Activated T-cell treated with anti-CD3 and anti-CD28 coated beads, Interleukin-2, amount 50 U/mL, for 4 hours (primary cell): ENCODE measurements at regions not wholly inside any gene's neighbourhood (a gene's known extent, or its start where the extent isn't known, plus 50 kb on each side); places are given as distances from the start of the nearest gene placed in this dataset.
A peak's percentile ranks its signal among the peaks of the same experiment; 100 is the strongest.
"Not testable (repeated sequence)": the region's sequence is repeated elsewhere in the genome, so short reads cannot be mapped to it uniquely, and the experiment has no call there.

Experiments used
- ATAC-seq, 2 donors: fragments of 200-7000 bp; cut with Tn5 transposase; one replicate each; pipeline ENCODE4 v1.10.0; 2021
- DNase-seq: peaks from one replicate; pipeline ENCODE4 v3.0.0-alpha.2; 2020
- H3K27me3 Mint-ChIP-seq: one replicate; pipeline ENCODE4 v1.8.0; 2021; ENCODE audit warnings: low read depth, mixed read lengths
- H3K36me3 Mint-ChIP-seq: one replicate; pipeline ENCODE4 v1.8.0; 2022; ENCODE audit warnings: mixed read lengths; ENCODE audit not compliant: insufficient read depth
- H3K4me1 Mint-ChIP-seq: one replicate; pipeline ENCODE4 v1.8.0; 2021; ENCODE audit warnings: low read depth, mixed read lengths
- H3K4me3 Mint-ChIP-seq: one replicate; pipeline ENCODE4 v1.8.0; 2021; ENCODE audit warnings: mild to moderate bottlenecking, moderate library complexity, mixed read lengths
- H3K9me3 Mint-ChIP-seq: one replicate; pipeline ENCODE4 v1.8.0; 2021; ENCODE audit warnings: mixed read lengths

GRCh38 chr10:28771580-28772090 lies 94.3 kb downstream of the BAMBI start:
- not testable (repeated sequence) for H3K27me3 Mint-ChIP-seq, DNase-seq, H3K36me3 Mint-ChIP-seq, H3K9me3 Mint-ChIP-seq, ATAC-seq, H3K4me1 Mint-ChIP-seq, H3K4me3 Mint-ChIP-seq

GRCh38 chr10:28774051-28774995 lies 97.0 kb downstream of the BAMBI start:
- Mint-ChIP-seq H3K36me3 (no peaks in the 10 kb centered on the region), H3K4me1 (no peaks in the 10 kb centered on the region), H3K27me3 (peaks cover 2% of the 10 kb centered on the region), H3K4me3 (no peak overlapping the region), H3K9me3 (peaks cover 3% of the 10 kb centered on the region)
- DNase-seq (no peak), ATAC-seq (no peak)

GRCh38 chr10:28775773-28776172 lies 98.5 kb downstream of the BAMBI start:
- Mint-ChIP-seq H3K36me3 (no peaks in the 10 kb centered on the region), H3K4me3 (no peak overlapping the region), H3K27me3 (peaks cover 2% of the 10 kb centered on the region), H3K9me3 (peaks cover 3% of the 10 kb centered on the region), H3K4me1 (no peaks in the 10 kb centered on the region)
- DNase-seq = no peak
- no peak for ATAC-seq

GRCh38 chr10:28776519-28776918 lies 99.2 kb downstream of the BAMBI start:
- no peak for DNase-seq
- Mint-ChIP-seq H3K4me3 (no peak overlapping the region), H3K36me3 (no peaks in the 10 kb centered on the region), H3K4me1 (no peaks in the 10 kb centered on the region), H3K9me3 (peaks cover 3% of the 10 kb centered on the region), H3K27me3 (peaks cover 2% of the 10 kb centered on the region)
- ATAC-seq = no peak

- ATAC-seq (no peak), DNase-seq (no peak)
- H3K9me3 Mint-ChIP-seq = peaks cover 3% of the 10 kb centered on the region
- H3K4me1 Mint-ChIP-seq = no peaks in the 10 kb centered on the region
- H3K27me3 Mint-ChIP-seq = peaks cover 2% of the 10 kb centered on the region
- H3K36me3 Mint-ChIP-seq = no peaks in the 10 kb centered on the region
- H3K4me3 Mint-ChIP-seq = no peak overlapping the region
Observed at GRCh38 chr10:28777911-28778310, 100.6 kb downstream of the BAMBI start.

- Mint-ChIP-seq H3K27me3 (peaks cover 2% of the 10 kb centered on the region), H3K4me1 (no peaks in the 10 kb centered on the region), H3K9me3 (peaks cover 3% of the 10 kb centered on the region), H3K36me3 (no peaks in the 10 kb centered on the region), H3K4me3 (no peak overlapping the region)
- DNase-seq (no peak), ATAC-seq (no peak)
Observed at GRCh38 chr10:28778524-28778923, 101.2 kb downstream of the BAMBI start.

GRCh38 chr10:28781296-28781695 lies 104.0 kb downstream of the BAMBI start:
- no peaks in the 10 kb centered on the region for H3K36me3 Mint-ChIP-seq
- ATAC-seq (no peak), DNase-seq (no peak)
- no peak overlapping the region for H3K4me3 Mint-ChIP-seq
- no peaks in the 10 kb centered on the region for H3K27me3 Mint-ChIP-seq
- H3K9me3 Mint-ChIP-seq = no peaks in the 10 kb centered on the region
- H3K4me1 Mint-ChIP-seq = no peaks in the 10 kb centered on the region

GRCh38 chr10:28783087-28783486 lies 105.8 kb downstream of the BAMBI start:
- no peaks in the 10 kb centered on the region for H3K36me3 Mint-ChIP-seq
- H3K4me3 Mint-ChIP-seq = no peak overlapping the region
- ATAC-seq = no peak
- DNase-seq = no peak
- H3K4me1 Mint-ChIP-seq = no peaks in the 10 kb centered on the region
- no peaks in the 10 kb centered on the region for H3K9me3 Mint-ChIP-seq
- H3K27me3 Mint-ChIP-seq = no peaks in the 10 kb centered on the region

GRCh38 chr10:28785018-28785417 lies 107.7 kb downstream of the BAMBI start:
- H3K4me3 Mint-ChIP-seq = no peak overlapping the region
- DNase-seq (no peak), ATAC-seq (no peak)
- H3K27me3 Mint-ChIP-seq = peaks cover 7% of the 10 kb centered on the region
- no peaks in the 10 kb centered on the region for H3K9me3 Mint-ChIP-seq
- no peaks in the 10 kb centered on the region for H3K36me3 Mint-ChIP-seq
- no peaks in the 10 kb centered on the region for H3K4me1 Mint-ChIP-seq

- H3K4me1 Mint-ChIP-seq = no peaks in the 10 kb centered on the region
- ATAC-seq = peak; percentile 74 to 77
- no peak overlapping the region for H3K4me3 Mint-ChIP-seq
- H3K36me3 Mint-ChIP-seq = no peaks in the 10 kb centered on the region
- DNase-seq = no peak
- H3K27me3 Mint-ChIP-seq = peaks cover 7% of the 10 kb centered on the region
- no peaks in the 10 kb centered on the region for H3K9me3 Mint-ChIP-seq
Observed at GRCh38 chr10:28788252-28788651, 110.9 kb downstream of the BAMBI start.

- Mint-ChIP-seq H3K36me3 (no peaks in the 10 kb centered on the region), H3K4me3 (no peak overlapping the region), H3K4me1 (no peaks in the 10 kb centered on the region), H3K27me3 (peaks cover 7% of the 10 kb centered on the region), H3K9me3 (no peaks in the 10 kb centered on the region)
- DNase-seq (no peak), ATAC-seq (no peak)
Observed at GRCh38 chr10:28788762-28789161, 111.4 kb downstream of the BAMBI start.

GRCh38 chr10:28790146-28790545 lies 112.8 kb downstream of the BAMBI start:
- Mint-ChIP-seq H3K27me3 (peaks cover 7% of the 10 kb centered on the region), H3K36me3 (no peaks in the 10 kb centered on the region), H3K4me3 (no peak overlapping the region), H3K9me3 (no peaks in the 10 kb centered on the region), H3K4me1 (no peaks in the 10 kb centered on the region)
- DNase-seq = no peak
- ATAC-seq = no peak

GRCh38 chr10:28793482-28793881 lies 116.2 kb downstream of the BAMBI start:
- H3K36me3 Mint-ChIP-seq = no peaks in the 10 kb centered on the region
- ATAC-seq (no peak), DNase-seq (no peak)
- no peaks in the 10 kb centered on the region for H3K9me3 Mint-ChIP-seq
- peaks cover 6% of the 10 kb centered on the region for H3K27me3 Mint-ChIP-seq
- H3K4me1 Mint-ChIP-seq = no peaks in the 10 kb centered on the region
- no peak overlapping the region for H3K4me3 Mint-ChIP-seq

GRCh38 chr10:28794986-28795385 lies 117.7 kb downstream of the BAMBI start:
- Mint-ChIP-seq H3K4me3 (no peak overlapping the region), H3K27me3 (no peaks in the 10 kb centered on the region)
- no peak for ATAC-seq

More at GRCh38 chr10:28794986-28795385, 117.7 kb downstream of the BAMBI start:
- Mint-ChIP-seq H3K4me1 (no peaks in the 10 kb centered on the region), H3K9me3 (no peaks in the 10 kb centered on the region), H3K36me3 (no peaks in the 10 kb centered on the region)
- DNase-seq = no peak
